ENCODE measurements at regions not wholly inside any gene's neighbourhood (a gene's known extent, or its start where the extent isn't known, plus 50 kb on each side); places are given as distances from the start of the nearest gene placed in this dataset.
"Not testable (repeated sequence)": the region's sequence is repeated elsewhere in the genome, so short reads cannot be mapped to it uniquely, and the experiment has no call there.

DNA sequence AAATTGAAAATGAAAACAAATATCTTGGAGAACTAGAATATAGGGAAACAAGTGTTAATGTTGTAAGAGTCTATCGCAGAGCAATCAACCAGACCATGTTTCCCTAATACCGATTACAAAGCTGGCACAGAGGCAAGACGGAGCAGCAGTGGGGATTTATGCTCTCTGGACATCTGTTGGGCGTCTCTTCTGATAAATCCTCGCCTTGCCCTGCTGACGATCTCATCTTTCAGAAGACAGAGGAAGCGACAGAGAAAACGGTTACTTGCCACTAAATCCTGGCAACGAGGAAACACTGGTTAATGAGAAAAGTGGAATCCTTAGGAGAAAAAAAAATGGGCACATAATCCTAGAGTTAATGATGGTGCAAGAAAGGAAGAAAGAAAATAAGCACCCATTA lies 218.5 kb downstream of the NPIPA8 start:
- CTCF ChIA-PET; POLR2A ChIA-PET; H3K4me2 ChIP-seq; H3K27ac ChIP-seq; FAIRE-seq; H3K9me3 ChIP-seq; DNase-seq (ENCODE audit: low read depth in 1 of 2, low spot score in 1 of 2); ATAC-seq; H3K4me1 ChIP-seq; H3K4me3 ChIP-seq: not testable (repeated sequence)
- WGBS (ENCODE audit: missing lambda C conversion rate): 17% methylated on average over 9 of the region's 9 CpGs

DNA sequence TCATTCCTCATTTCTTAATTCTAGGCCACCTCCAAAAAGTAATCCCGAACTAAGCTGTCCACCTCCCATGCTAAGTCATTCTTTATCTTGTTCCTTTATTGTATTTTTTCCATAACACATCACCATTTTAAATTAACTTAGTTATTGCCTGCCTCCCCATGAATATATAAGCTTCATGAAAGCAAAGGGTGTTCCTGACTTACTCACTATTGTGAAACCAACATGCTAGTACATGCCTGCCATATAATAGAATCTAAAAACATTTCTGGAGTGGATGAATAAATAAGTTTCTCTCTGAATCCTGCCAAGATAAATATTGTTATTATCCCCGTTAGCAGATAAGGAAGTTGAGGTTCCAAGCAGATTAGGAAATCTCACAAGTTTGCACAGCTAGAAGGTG lies 232.1 kb downstream of the NPIPA8 start:
- H3K4me3 ChIP-seq; DNase-seq (ENCODE audit: low read depth in 1 of 2, low spot score in 1 of 2); CTCF ChIA-PET; H3K27ac ChIP-seq; H3K4me1 ChIP-seq; FAIRE-seq; ATAC-seq; POLR2A ChIA-PET; H3K9me3 ChIP-seq; H3K4me2 ChIP-seq: not testable (repeated sequence)
- WGBS (ENCODE audit: missing lambda C conversion rate): 0% methylated on average over 2 of the region's 2 CpGs

GRCh38 chr16:18101077-18101476 lies 235.5 kb downstream of the NPIPA8 start:
- H3K4me1 ChIP-seq; H3K4me2 ChIP-seq; H3K4me3 ChIP-seq; DNase-seq (ENCODE audit: low read depth in 1 of 2, low spot score in 1 of 2); FAIRE-seq; POLR2A ChIA-PET; ATAC-seq; CTCF ChIA-PET; H3K9me3 ChIP-seq; H3K27ac ChIP-seq: not testable (repeated sequence)
- WGBS (ENCODE audit: missing lambda C conversion rate): no CpG with 5 or more reads among the region's 2 CpGs

DNA sequence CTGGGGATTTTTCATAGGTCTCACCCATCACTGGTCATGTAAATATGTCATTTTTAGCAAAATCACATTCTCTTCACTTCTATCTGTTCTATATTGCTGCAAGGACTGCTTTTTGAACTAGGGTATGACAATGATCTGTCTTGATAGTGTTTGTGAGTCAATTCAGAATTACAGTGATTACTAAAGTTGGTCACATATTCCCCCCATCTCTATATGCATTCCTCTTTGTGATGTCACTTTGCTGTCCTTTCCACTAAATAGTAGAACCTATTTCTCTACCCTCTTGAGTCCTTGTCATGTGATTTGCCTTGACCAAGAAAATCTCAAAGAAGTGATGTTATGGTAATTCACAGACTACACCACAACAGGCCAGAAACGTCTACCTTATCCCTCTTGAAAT lies 243.9 kb downstream of the NPIPA8 start:
- FAIRE-seq, POLR2A ChIA-PET, H3K4me2 ChIP-seq: not testable (repeated sequence)

DNA sequence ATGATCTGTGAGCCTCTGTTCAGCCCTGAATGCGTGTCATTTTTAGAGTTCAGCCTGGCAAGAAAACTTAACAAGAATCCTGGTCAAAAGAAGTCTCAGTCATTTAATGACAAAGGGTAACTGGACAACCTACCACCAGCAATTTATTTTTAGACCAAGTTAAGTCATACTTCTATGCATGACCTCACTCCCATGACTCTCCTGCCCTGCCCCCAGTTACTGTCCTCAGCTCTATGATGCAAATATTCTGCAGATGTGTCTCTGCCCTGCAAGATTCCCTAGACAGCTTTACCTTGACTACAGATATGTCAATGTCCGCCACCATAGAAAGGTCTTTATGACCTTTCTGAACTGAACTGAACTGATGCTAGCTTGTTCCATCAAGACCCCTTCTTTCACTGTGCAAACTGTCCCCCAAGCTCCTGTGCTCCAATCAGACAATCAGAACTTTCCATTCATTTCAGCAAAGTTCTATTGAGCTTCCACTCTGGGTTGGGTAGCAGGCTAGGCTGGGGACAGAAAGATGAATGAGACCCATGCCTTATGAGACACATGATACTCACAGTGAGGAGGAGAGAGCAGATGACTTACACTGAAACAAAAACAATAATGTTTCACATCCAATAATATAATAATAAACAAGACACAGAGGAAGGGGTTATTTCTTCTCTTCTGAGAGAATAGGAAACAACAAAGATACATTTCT lies 255.7 kb downstream of the NPIPA8 start:
- DNase-seq (ENCODE audit: low read depth in 1 of 2, low spot score in 1 of 2); CTCF ChIA-PET; ATAC-seq; H3K4me2 ChIP-seq; FAIRE-seq; H3K4me1 ChIP-seq; H3K9me3 ChIP-seq; H3K4me3 ChIP-seq; POLR2A ChIA-PET; H3K27ac ChIP-seq: not testable (repeated sequence)
- WGBS (ENCODE audit: missing lambda C conversion rate): 10% methylated on average over 2 of the region's 2 CpGs

More for the DNA sequence above, 243.9 kb downstream of the NPIPA8 start:
- H3K4me1 ChIP-seq; H3K27ac ChIP-seq; DNase-seq (ENCODE audit: low read depth in 1 of 2, low spot score in 1 of 2); H3K4me3 ChIP-seq; H3K9me3 ChIP-seq; CTCF ChIA-PET; ATAC-seq: not testable (repeated sequence)
- WGBS (ENCODE audit: missing lambda C conversion rate): 0% methylated on average over 1 of the region's 1 CpG

DNA sequence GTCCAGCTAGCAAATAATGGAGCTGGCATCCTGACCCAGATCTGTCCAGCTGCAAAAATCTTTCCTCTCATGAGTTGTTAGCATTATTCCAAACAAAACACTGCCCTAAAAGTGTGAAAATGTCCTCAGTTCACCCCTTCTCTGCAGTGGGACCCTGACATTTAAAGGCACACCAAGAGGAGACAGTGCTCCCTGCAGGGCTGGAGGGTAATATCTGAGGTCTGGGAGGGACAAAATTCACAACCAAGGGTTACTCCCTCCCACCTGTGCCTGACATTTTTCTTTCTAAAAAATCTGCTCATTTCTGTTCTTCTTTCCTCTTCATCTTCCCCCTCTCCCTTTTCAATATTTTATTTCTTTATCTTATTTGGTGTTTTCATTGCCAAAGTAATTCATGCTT lies 258.6 kb downstream of the NPIPA8 start:
- H3K27ac ChIP-seq; ATAC-seq; CTCF ChIA-PET; H3K4me2 ChIP-seq; H3K4me1 ChIP-seq; FAIRE-seq; DNase-seq (ENCODE audit: low read depth in 1 of 2, low spot score in 1 of 2); H3K4me3 ChIP-seq; H3K9me3 ChIP-seq; POLR2A ChIA-PET: not testable (repeated sequence)

GRCh38 chr16:18072161-18072560 lies 264.4 kb downstream of the NPIPA8 start:
- ChIA-PET CTCF (no interaction called here), POLR2A (no interaction called here)
- Histone ChIP-seq H3K27ac (no peak overlapping the region), H3K4me1 (no peaks in the 10 kb centered on the region), H3K4me3 (no peak overlapping the region), H3K4me2 (no peak overlapping the region), H3K9me3 (no peaks in the 10 kb centered on the region)
- no peak for TF ChIP-seq EP300 (IDR thresholded peaks at IDR 0.05)
- TF ChIP-seq RAD21 (conservative IDR thresholded peaks at IDR 0.05 in 1 of 2, IDR thresholded peaks at IDR 0.05 in 1 of 2): no peak
- TF ChIP-seq TP53 (CRISPR knock-in tag; IDR thresholded peaks at IDR 0.05): no peak
- TF ChIP-seq ZSCAN20 (CRISPR knock-in tag; IDR thresholded peaks at IDR 0.05): no peak
- TF ChIP-seq MAZ (IDR thresholded peaks at IDR 0.05; ENCODE audit: borderline replicate concordance, low read depth, low read length): no peak
- TF ChIP-seq PHF8 (IDR thresholded peaks at IDR 0.05; ENCODE audit: borderline replicate concordance, low read depth): no peak
- no peak for TF ChIP-seq ELK1 (IDR thresholded peaks at IDR 0.05; ENCODE audit: low read depth, low read length)
- no peak for TF ChIP-seq HOXA7 (CRISPR knock-in tag; IDR thresholded peaks at IDR 0.05)
- TF ChIP-seq HOXB5 (CRISPR knock-in tag; IDR thresholded peaks at IDR 0.05): no peak
- no peak for TF ChIP-seq ZC3H11A (IDR thresholded peaks at IDR 0.05)
- no peak for TF ChIP-seq ZFP36 (IDR thresholded peaks at IDR 0.05; ENCODE audit: borderline replicate concordance, partially characterized antibody)
- TF ChIP-seq KDM5A (IDR thresholded peaks at IDR 0.05): no peak
- no peak for TF ChIP-seq JUNB (IDR thresholded peaks at IDR 0.05)
- no peak for TF ChIP-seq CBX8 (IDR thresholded peaks at IDR 0.05)
- TF ChIP-seq USF2 (IDR thresholded peaks at IDR 0.05): no peak
- WGBS (ENCODE audit: missing lambda C conversion rate): 0% methylated on average over 1 of the region's 1 CpG
- FAIRE-seq: no peak
- ATAC-seq: no peak
- DNase-seq (ENCODE audit: low read depth in 1 of 2, low spot score in 1 of 2): no peak
